ENCODE measurements at regions not wholly inside any gene's neighbourhood (a gene's known extent, or its start where the extent isn't known, plus 50 kb on each side); places are given as distances from the start of the nearest gene placed in this dataset.

DNA sequence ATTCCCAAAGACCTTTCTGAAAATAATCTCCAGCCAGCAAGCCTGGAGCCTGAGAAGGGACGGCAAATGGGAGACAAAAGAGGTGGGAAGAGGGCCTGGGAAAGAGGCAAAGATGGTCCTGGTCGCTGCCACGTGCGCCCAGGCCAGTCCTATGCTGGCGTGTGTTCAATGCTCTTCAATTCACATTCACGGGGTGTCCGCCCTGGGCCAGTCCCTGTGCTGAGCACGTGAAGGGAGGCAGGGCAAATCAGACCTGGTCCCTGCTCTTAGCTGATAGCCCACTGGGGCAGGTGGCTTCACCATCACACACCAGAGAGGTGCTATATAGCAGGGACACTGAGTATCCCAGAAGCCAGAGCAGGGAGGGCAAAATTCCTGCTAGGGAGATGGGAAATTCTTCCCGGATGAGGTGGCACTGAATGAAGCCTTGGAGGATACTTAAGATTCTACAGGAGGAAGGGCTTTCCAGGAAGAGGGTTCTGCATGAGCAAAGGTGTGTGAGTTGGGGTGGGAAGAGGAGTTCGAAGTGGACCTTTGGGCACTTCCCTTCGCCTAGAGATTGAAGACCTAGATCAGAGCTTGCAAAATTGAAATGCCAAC lies 148.2 kb downstream of the CHST1 start:
- no peak for DNase-seq (ENCODE audit: low read depth, low spot score)
- ChIA-PET POLR2A (no interaction called here), CTCF (no interaction called here)
- H3K4me3 ChIP-seq (ENCODE audit: low read depth, low read length) = no peak overlapping the region
- TF ChIP-seq, protein P1, sequence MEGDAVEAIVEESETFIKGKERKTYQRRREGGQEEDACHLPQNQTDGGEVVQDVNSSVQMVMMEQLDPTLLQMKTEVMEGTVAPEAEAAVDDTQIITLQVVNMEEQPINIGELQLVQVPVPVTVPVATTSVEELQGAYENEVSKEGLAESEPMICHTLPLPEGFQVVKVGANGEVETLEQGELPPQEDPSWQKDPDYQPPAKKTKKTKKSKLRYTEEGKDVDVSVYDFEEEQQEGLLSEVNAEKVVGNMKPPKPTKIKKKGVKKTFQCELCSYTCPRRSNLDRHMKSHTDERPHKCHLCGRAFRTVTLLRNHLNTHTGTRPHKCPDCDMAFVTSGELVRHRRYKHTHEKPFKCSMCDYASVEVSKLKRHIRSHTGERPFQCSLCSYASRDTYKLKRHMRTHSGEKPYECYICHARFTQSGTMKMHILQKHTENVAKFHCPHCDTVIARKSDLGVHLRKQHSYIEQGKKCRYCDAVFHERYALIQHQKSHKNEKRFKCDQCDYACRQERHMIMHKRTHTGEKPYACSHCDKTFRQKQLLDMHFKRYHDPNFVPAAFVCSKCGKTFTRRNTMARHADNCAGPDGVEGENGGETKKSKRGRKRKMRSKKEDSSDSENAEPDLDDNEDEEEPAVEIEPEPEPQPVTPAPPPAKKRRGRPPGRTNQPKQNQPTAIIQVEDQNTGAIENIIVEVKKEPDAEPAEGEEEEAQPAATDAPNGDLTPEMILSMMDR (IDR thresholded peaks at IDR 0.05; ENCODE audit: low read depth, low read length) = no peak
- H3K27me3 ChIP-seq (ENCODE audit: control insufficient read depth, insufficient read depth, low read length) = no peaks in the 10 kb centered on the region
- H3K27ac ChIP-seq (ENCODE audit: low read depth, low read length) = no peak overlapping the region
- no peaks in the 10 kb centered on the region; the same call in 1 of the 2 replicates for H3K9me3 ChIP-seq (ENCODE audit: control insufficient read depth, insufficient read depth, low read length)

DNA sequence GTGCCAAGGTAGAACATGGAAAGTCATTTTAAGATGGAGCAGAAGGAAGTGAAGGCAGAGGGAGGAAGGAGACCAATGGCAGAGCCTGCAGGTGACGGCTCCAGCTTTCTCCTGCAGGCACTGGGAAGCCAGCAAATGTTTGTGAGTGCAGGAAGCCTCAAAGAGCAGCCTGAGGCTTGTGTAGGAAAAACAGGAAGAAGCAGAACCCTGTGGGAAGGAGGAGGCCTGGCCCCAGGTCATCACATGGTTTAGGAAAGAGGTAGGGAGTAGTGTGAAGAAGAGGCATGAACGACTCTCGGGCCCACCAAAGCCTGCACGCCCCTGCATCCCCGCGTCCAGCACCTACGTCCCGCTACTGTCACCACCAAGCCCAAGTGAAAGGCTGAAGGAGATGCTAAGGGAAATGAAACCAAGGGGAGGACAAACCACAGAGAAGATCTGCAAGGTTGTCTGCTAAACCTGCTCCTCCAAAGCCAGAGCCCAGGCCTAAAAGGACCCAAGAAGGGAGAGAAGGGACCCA lies 151.5 kb downstream of the CHST1 start:
- POLR2A ChIA-PET = no interaction called here
- no peak overlapping the region for H3K27ac ChIP-seq (ENCODE audit: low read depth, low read length)
- H3K27me3 ChIP-seq (ENCODE audit: control insufficient read depth, insufficient read depth, low read length) = peaks cover 1% of the 10 kb centered on the region
- no peak for DNase-seq (ENCODE audit: low read depth, low spot score)
- H3K4me3 ChIP-seq (ENCODE audit: low read depth, low read length) = no peak overlapping the region
- TF ChIP-seq, protein P1 (IDR thresholded peaks at IDR 0.05; ENCODE audit: low read depth, low read length) = no peak
- H3K9me3 ChIP-seq (ENCODE audit: control insufficient read depth, insufficient read depth, low read length) = no peaks in the 10 kb centered on the region; the same call in 1 of the 2 replicates
- CTCF ChIA-PET = no interaction called here

DNA sequence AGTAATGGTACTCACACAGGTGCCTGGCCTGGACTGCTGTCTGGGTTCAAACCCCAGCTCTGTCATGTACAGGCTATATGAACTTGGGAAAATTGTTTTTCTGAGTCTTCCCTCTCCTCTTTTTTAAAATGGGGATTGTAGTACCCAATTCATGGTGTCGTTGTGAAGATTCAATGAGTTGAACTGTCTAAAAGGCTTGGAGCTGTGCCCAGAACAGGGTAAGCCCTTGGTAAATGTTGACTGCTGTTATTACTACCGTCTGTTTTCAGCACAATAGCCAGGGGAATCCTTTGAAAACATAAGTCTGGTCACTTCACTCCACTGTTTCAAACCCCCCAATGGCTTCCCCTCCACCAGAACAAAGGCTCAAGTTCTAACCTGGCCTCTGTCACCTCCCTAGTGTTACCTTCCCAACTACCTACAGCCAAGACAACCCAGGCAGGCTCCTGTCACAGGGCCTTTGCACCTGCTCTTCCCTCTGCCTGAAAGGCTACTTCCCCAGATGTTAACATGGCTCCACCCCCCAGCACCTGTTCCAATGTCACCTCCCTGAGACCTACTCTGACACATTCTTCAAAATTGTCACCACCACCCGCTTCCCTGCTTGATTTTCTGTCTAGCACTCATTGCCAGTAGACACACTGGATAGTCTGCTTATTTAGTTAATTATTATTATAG lies 152.8 kb downstream of the CHST1 start:
- Histone ChIP-seq H3K4me3 (ENCODE audit: low read depth, low read length) (no peak overlapping the region), H3K27ac (ENCODE audit: low read depth, low read length) (no peak overlapping the region), H3K9me3 (ENCODE audit: control insufficient read depth, insufficient read depth, low read length) (no peaks in the 10 kb centered on the region), H3K27me3 (ENCODE audit: control insufficient read depth, insufficient read depth, low read length) (peaks cover 2% of the 10 kb centered on the region)
- ChIA-PET POLR2A (no interaction called here), CTCF (no interaction called here)
- TF ChIP-seq, protein P1 (IDR thresholded peaks at IDR 0.05; ENCODE audit: low read depth, low read length) = no peak
- DNase-seq (ENCODE audit: low read depth, low spot score) = no peak

DNA sequence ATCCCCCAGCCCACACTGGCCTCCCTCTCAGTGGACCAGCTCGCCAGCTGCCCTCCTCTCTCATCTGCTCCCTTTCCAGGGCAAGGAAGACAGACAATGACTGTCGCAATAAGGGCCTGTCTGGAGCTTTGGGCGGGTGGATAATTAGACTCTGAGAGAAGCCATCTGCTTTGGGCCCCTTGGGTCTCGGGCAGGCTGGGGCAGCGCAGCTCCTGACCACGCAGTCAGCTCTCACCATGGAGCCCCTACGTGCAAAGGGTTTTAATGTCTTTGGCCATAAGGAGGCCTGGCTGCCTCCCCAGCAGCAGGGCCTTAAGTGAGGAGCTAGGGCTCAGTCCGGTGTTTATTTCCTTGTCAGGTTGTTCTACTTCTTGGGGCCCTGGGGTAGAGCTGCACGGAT lies 153.9 kb downstream of the CHST1 start:
- ChIA-PET CTCF (no interaction called here), POLR2A (no interaction called here)
- no peak overlapping the region for H3K4me3 ChIP-seq (ENCODE audit: low read depth, low read length)
- no peak overlapping the region for H3K27ac ChIP-seq (ENCODE audit: low read depth, low read length)
- TF ChIP-seq, protein P1 (IDR thresholded peaks at IDR 0.05; ENCODE audit: low read depth, low read length) = no peak
- no peak for DNase-seq (ENCODE audit: low read depth, low spot score)
- H3K27me3 ChIP-seq (ENCODE audit: control insufficient read depth, insufficient read depth, low read length) = peaks cover 2% of the 10 kb centered on the region
- H3K9me3 ChIP-seq (ENCODE audit: control insufficient read depth, insufficient read depth, low read length) = no peaks in the 10 kb centered on the region

DNA sequence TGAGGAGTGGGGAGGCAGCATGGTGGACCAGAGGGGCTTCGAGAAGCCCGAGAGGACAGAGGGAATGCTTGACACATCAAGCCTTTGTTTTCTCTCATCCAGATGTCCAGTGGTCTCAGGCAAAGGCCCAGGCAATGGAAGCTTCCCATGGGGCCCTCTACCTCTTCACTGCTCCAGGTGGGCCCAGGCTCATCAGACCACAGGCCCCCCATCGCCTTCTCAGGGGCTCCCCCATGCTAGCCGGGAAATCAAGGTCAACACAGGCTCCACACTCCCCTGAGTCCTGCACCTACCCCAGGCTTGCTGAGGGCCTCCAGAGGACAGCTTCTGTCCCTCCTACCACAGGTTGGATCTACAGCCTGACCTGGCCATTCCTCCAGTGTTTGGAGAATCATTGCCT lies 157.5 kb downstream of the CHST1 start:
- ChIA-PET POLR2A (no interaction called here), CTCF (no interaction called here)
- Histone ChIP-seq H3K4me3 (ENCODE audit: low read depth, low read length) (no peak overlapping the region), H3K27ac (ENCODE audit: low read depth, low read length) (no peak overlapping the region), H3K27me3 (ENCODE audit: control insufficient read depth, insufficient read depth, low read length) (peaks cover 2% of the 10 kb centered on the region), H3K9me3 (ENCODE audit: control insufficient read depth, insufficient read depth, low read length) (no peaks in the 10 kb centered on the region)
- TF ChIP-seq, protein P1 (IDR thresholded peaks at IDR 0.05; ENCODE audit: low read depth, low read length) = no peak
- no peak for DNase-seq (ENCODE audit: low read depth, low spot score)
